Endothelial cell of umbilical vein (primary cell): ENCODE measurements at regions not wholly inside any gene's neighbourhood (a gene's known extent, or its start where the extent isn't known, plus 50 kb on each side); places are given as distances from the start of the nearest gene placed in this dataset.

ENCODE experiments used
- EZH2 ChIP-seq: IDR thresholded peaks from 2 replicates; pipeline ENCODE4 v1.6.1; 2012; ENCODE audit warnings: borderline replicate concordance, low read depth, mild to moderate bottlenecking, moderate library complexity, low read length, inconsistent platforms; ENCODE audit not compliant: severe bottlenecking
- POLR2A ChIP-seq: IDR thresholded peaks from 2 replicates; pipeline ENCODE4 v1.6.1; 2012; ENCODE audit warnings: low read depth, mild to moderate bottlenecking, control low read depth, low read length
- POLR2AphosphoS5 ChIP-seq: IDR thresholded peaks from 2 replicates; pipeline ENCODE4 v1.6.1; 2012; ENCODE audit warnings: low read depth, mild to moderate bottlenecking, control low read depth, low read length, moderate library complexity; ENCODE audit not compliant: insufficient read depth
- TF ChIP-seq, protein P1 (sequence below), 2 donors: IDR thresholded peaks; 1 replicate in 1 of 2; 2 replicates in 1 of 2; pipeline ENCODE4 v1.5.1; 2011; ENCODE audit warnings: low read length in 2 of 2, mild to moderate bottlenecking in 2 of 2, moderate library complexity in 2 of 2, control low read depth in 1 of 2, inconsistent platforms in 1 of 2, low read depth in 1 of 2; ENCODE audit not compliant: insufficient read depth in 1 of 2; ENCODE audit errors: extremely low read depth in 1 of 2
- TF ChIP-seq, protein P2 (sequence below): IDR thresholded peaks from 2 replicates; pipeline ENCODE4 v1.6.1; 2011; ENCODE audit not compliant: insufficient read depth, insufficient read length

DNA sequence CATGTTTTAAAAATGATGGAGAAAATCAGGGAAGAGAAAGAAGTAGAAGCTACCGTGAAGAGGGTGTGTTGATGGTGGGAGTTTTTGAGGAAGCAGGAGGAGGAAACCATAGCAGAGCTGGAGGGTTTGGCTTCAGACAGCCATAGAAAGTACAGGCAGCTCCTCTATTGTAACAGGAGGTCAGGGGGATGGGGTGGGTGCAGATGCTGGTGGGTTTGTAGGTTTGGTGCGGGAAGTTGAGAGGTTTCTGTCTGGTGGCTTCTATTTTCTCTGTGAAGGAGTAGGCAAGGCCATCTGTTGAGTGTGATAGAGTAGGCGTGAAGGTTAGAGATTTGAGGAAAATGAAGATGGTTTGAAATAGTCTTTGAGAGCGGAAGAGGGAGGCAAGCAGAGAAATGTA is 97.7 kb upstream of the TBC1D5 start:
- TF ChIP-seq, protein P1, sequence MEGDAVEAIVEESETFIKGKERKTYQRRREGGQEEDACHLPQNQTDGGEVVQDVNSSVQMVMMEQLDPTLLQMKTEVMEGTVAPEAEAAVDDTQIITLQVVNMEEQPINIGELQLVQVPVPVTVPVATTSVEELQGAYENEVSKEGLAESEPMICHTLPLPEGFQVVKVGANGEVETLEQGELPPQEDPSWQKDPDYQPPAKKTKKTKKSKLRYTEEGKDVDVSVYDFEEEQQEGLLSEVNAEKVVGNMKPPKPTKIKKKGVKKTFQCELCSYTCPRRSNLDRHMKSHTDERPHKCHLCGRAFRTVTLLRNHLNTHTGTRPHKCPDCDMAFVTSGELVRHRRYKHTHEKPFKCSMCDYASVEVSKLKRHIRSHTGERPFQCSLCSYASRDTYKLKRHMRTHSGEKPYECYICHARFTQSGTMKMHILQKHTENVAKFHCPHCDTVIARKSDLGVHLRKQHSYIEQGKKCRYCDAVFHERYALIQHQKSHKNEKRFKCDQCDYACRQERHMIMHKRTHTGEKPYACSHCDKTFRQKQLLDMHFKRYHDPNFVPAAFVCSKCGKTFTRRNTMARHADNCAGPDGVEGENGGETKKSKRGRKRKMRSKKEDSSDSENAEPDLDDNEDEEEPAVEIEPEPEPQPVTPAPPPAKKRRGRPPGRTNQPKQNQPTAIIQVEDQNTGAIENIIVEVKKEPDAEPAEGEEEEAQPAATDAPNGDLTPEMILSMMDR (IDR thresholded peaks at IDR 0.05; ENCODE audit: extremely low read depth in 1 of 2, insufficient read depth in 1 of 2, low read depth in 1 of 2, low read length in 2 of 2), result no peak
- TF ChIP-seq POLR2A (no peak), POLR2AphosphoS5 (no peak), EZH2 (no peak)
- TF ChIP-seq, protein P2, sequence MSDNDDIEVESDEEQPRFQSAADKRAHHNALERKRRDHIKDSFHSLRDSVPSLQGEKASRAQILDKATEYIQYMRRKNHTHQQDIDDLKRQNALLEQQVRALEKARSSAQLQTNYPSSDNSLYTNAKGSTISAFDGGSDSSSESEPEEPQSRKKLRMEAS, result no peak
